WERI-Rb-1 (cell line): ENCODE measurements at regions not wholly inside any gene's neighbourhood (a gene's known extent, or its start where the extent isn't known, plus 50 kb on each side); places are given as distances from the start of the nearest gene placed in this dataset.
"Not testable (repeated sequence)": the region's sequence is repeated elsewhere in the genome, so short reads cannot be mapped to it uniquely, and the experiment has no call there.

Experiments used
- DNase-seq: peaks from one replicate; pipeline ENCODE4 v3.0.0-alpha.2; 2020
- H3K27ac ChIP-seq: fragments of 250-450 bp; sonication (Bioruptor Pico); 2 replicates; pipeline ENCODE4 v1.5.1; 2020; ENCODE audit warnings: mild to moderate bottlenecking, moderate library complexity
- H3K27me3 ChIP-seq: fragments of 250-450 bp; sonication (Bioruptor Pico); 2 replicates; pipeline ENCODE4 v1.5.1; 2021; ENCODE audit warnings: mild to moderate bottlenecking, low read depth, moderate library complexity; ENCODE audit not compliant: insufficient read depth, severe bottlenecking
- H3K36me3 ChIP-seq: fragments of 250-450 bp; sonication (Bioruptor Pico); 2 replicates; pipeline ENCODE4 v1.5.1; 2020; ENCODE audit warnings: mild to moderate bottlenecking, moderate library complexity
- H3K4me3 ChIP-seq: 2 replicates; pipeline ENCODE4 v1.5.1; 2011; ENCODE audit warnings: low read depth, mild to moderate bottlenecking, control low read depth, low read length
- H3K9me3 ChIP-seq: fragments of 250-450 bp; sonication (Bioruptor Pico); 2 replicates; pipeline ENCODE4 v1.5.1; 2021; ENCODE audit warnings: mild to moderate bottlenecking, moderate library complexity; ENCODE audit not compliant: severe bottlenecking
- CTCF ChIP-seq: IDR thresholded peaks from 2 replicates; pipeline ENCODE4 v1.5.1; 2011; ENCODE audit warnings: low read depth, mild to moderate bottlenecking, control low read depth, inconsistent platforms, low read length

GRCh38 chr10:28090506-28090905 lies 91.6 kb upstream of the ODAD2 start:
- no peaks in the 10 kb centered on the region for H3K36me3 ChIP-seq
- no peaks in the 10 kb centered on the region for H3K9me3 ChIP-seq
- no peak for TF ChIP-seq CTCF
- H3K27ac ChIP-seq: no peak overlapping the region
- H3K4me3 ChIP-seq: no peak overlapping the region
- H3K27me3 ChIP-seq: no peaks in the 10 kb centered on the region
- DNase-seq: no peak

GRCh38 chr10:28089467-28089866 lies 90.6 kb upstream of the ODAD2 start:
- Histone ChIP-seq H3K27ac (no peak overlapping the region), H3K36me3 (no peaks in the 10 kb centered on the region), H3K27me3 (no peaks in the 10 kb centered on the region), H3K9me3 (no peaks in the 10 kb centered on the region), H3K4me3 (no peak overlapping the region)
- no peak for TF ChIP-seq CTCF
- no peak for DNase-seq

GRCh38 chr10:28087661-28088351 lies 88.9 kb upstream of the ODAD2 start:
- H3K27me3 ChIP-seq: no peaks in the 10 kb centered on the region
- H3K27ac ChIP-seq: no peak overlapping the region
- H3K36me3 ChIP-seq: no peaks in the 10 kb centered on the region
- H3K9me3 ChIP-seq: no peaks in the 10 kb centered on the region
- DNase-seq: no peak
- no peak overlapping the region for H3K4me3 ChIP-seq
- no peak for TF ChIP-seq CTCF

GRCh38 chr10:28085760-28086159 lies 86.9 kb upstream of the ODAD2 start:
- not testable (repeated sequence) for DNase-seq, H3K27ac ChIP-seq, H3K4me3 ChIP-seq

GRCh38 chr10:28082885-28083284 lies 84.0 kb upstream of the ODAD2 start:
- no peaks in the 10 kb centered on the region for H3K27me3 ChIP-seq
- DNase-seq: no peak
- TF ChIP-seq CTCF: no peak

More at GRCh38 chr10:28085760-28086159, 86.9 kb upstream of the ODAD2 start:
- not testable (repeated sequence) for H3K36me3 ChIP-seq, H3K27me3 ChIP-seq, H3K9me3 ChIP-seq

GRCh38 chr10:28082316-28082715 lies 83.4 kb upstream of the ODAD2 start:
- Histone ChIP-seq H3K36me3 (no peaks in the 10 kb centered on the region), H3K27me3 (no peaks in the 10 kb centered on the region), H3K27ac (no peak overlapping the region), H3K9me3 (no peaks in the 10 kb centered on the region), H3K4me3 (no peak overlapping the region)
- no peak for TF ChIP-seq CTCF
- no peak for DNase-seq

More at GRCh38 chr10:28082885-28083284, 84.0 kb upstream of the ODAD2 start:
- H3K4me3 ChIP-seq: no peak overlapping the region
- H3K36me3 ChIP-seq: no peaks in the 10 kb centered on the region
- H3K27ac ChIP-seq: no peak overlapping the region
- no peaks in the 10 kb centered on the region for H3K9me3 ChIP-seq
